Neutrophil (primary cell): ENCODE measurements at regions not wholly inside any gene's neighbourhood (a gene's known extent, or its start where the extent isn't known, plus 50 kb on each side); places are given as distances from the start of the nearest gene placed in this dataset.

Experiments used
- H3K27ac ChIP-seq: fragments of 200-600 bp; sonication (generic); 2 replicates; pipeline ENCODE4 v1.5.1; 2016; ENCODE audit warnings: mild to moderate bottlenecking, moderate library complexity
- H3K27me3 ChIP-seq: fragments of 200-600 bp; sonication (generic); 2 replicates; pipeline ENCODE4 v1.6.0; 2016; ENCODE audit warnings: mild to moderate bottlenecking
- H3K36me3 ChIP-seq: fragments of 200-600 bp; sonication (generic); 2 replicates; pipeline ENCODE4 v1.5.1; 2017
- H3K4me1 ChIP-seq, 2 experiments: fragments of 200-600 bp in 1 of 2; sonication (generic) in 1 of 2; 1 replicate in 1 of 2; 2 replicates in 1 of 2; pipeline versions ENCODE4 v1.5.1 to v1.6.1; 2013 to 2016; ENCODE audit warnings: low read depth in 1 of 2, low read length in 1 of 2, mild to moderate bottlenecking in 1 of 2, moderate library complexity in 1 of 2; ENCODE audit not compliant: control insufficient read depth in 1 of 2, insufficient read depth in 1 of 2
- H3K4me3 ChIP-seq, 2 experiments: fragments of 200-600 bp in 1 of 2; sonication (generic) in 1 of 2; 1 replicate in 1 of 2; 2 replicates in 1 of 2; pipeline ENCODE4 v1.5.1; 2013 to 2016; ENCODE audit warnings: low read depth in 1 of 2, low read length in 1 of 2, mild to moderate bottlenecking in 1 of 2, moderate library complexity in 1 of 2
- H3K9me3 ChIP-seq: fragments of 200-600 bp; sonication (generic); 2 replicates; pipeline ENCODE4 v1.5.1; 2016
- TF ChIP-seq, protein P1 (sequence below): fragments of 200-600 bp; sonication (generic); IDR thresholded peaks from 2 replicates; pipeline ENCODE4 v1.5.1; 2016; ENCODE audit warnings: antibody characterized with exemption

DNA sequence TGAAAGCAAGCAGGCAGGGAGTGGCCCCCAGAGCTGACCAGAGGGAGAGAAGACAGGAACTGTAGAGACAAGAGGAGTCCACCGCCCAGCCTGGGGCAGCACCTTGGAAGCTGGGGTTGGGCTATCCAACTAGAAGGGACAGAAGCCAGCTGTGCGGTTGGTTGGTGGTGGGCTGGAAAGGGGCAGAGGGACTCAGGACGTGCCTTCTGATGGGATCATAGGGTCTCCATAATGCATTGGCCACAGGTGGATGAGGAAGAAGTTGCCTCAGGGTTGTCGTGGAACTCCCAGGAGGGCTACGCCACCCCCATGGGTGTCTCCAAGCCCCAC, 114.0 kb upstream of the RET start:
- TF ChIP-seq, protein P1, sequence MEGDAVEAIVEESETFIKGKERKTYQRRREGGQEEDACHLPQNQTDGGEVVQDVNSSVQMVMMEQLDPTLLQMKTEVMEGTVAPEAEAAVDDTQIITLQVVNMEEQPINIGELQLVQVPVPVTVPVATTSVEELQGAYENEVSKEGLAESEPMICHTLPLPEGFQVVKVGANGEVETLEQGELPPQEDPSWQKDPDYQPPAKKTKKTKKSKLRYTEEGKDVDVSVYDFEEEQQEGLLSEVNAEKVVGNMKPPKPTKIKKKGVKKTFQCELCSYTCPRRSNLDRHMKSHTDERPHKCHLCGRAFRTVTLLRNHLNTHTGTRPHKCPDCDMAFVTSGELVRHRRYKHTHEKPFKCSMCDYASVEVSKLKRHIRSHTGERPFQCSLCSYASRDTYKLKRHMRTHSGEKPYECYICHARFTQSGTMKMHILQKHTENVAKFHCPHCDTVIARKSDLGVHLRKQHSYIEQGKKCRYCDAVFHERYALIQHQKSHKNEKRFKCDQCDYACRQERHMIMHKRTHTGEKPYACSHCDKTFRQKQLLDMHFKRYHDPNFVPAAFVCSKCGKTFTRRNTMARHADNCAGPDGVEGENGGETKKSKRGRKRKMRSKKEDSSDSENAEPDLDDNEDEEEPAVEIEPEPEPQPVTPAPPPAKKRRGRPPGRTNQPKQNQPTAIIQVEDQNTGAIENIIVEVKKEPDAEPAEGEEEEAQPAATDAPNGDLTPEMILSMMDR: no peak
- Histone ChIP-seq H3K4me1 (peaks cover 22 to 24% of the 10 kb centered on the region in 2 experiments), H3K9me3 (no peaks in the 10 kb centered on the region), H3K27ac (no peak overlapping the region), H3K4me3 (no peak overlapping the region), H3K36me3 (no peaks in the 10 kb centered on the region), H3K27me3 (no peaks in the 10 kb centered on the region)

DNA sequence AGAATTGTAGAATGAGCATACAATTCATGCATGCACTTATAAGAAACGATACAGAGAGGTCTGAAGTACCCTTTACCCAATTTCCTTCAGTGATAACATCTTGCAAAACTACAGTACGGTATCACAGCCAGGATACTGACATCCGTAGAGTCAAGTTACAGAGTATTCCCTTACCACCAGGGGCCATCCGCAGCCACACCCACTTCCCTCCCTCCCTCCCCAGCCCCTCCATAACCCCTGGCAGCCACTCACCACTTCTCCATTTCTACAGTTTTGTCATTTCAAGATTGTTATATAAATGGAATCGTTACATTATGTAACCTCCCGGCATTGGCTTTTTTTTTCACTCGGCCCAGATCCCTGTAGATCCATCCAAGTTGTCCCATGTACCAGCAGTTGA, 113.6 kb upstream of the RET start:
- Histone ChIP-seq H3K4me1 (peaks cover 22 to 24% of the 10 kb centered on the region in 2 experiments), H3K27ac (no peak overlapping the region), H3K4me3 (no peak overlapping the region), H3K27me3 (no peaks in the 10 kb centered on the region), H3K36me3 (no peaks in the 10 kb centered on the region), H3K9me3 (no peaks in the 10 kb centered on the region)
- TF ChIP-seq, protein P1: no peak

DNA sequence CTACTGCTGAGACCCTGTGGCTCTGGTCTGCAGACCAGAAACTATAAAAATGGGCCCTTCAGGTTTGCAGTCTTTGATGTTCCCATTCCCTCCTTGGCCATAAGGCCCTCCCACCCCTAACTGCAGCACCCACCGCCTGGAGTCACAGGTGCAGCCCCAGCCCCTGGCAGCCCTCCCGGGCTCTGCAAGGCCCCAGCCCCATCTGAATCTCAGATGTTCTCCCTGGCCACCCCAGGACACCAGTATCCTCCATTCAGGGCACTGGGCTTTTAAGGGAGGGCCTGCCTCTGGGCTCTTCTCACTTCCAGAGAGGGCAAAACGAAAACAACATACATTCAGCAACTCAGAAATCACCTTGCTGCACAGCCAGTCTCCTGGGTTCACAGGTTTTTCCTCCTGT, 107.7 kb upstream of the RET start:
- Histone ChIP-seq H3K36me3 (no peaks in the 10 kb centered on the region), H3K27ac (no peak overlapping the region), H3K4me3 (no peak overlapping the region), H3K9me3 (no peaks in the 10 kb centered on the region), H3K4me1 (peaks cover 35 to 39% of the 10 kb centered on the region in 2 experiments), H3K27me3 (no peaks in the 10 kb centered on the region)
- TF ChIP-seq, protein P1: no peak

DNA sequence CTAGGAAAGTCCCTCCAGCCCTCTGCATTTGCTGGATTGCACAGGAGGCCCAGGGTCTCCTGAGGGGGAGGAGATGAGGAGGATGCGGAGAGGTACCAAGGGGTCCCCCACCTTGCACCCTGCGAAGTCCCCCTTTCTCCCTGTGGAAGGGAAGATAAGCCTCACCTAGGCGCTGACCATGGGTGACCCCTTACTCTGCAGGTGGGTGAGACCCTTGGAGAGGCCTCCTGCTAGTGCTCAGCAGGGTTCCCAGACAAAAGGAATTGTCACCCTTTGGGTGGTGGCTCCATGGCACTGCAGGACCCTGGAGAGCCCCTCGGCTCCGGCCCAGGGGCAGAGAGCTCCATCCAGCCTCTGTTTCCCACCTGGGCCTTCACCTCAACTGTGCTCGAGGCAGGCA, 107.0 kb upstream of the RET start:
- H3K27ac ChIP-seq: no peak overlapping the region
- no peaks in the 10 kb centered on the region for H3K36me3 ChIP-seq
- no peak overlapping the region for H3K4me3 ChIP-seq
- peaks cover 43 to 44% of the 10 kb centered on the region in 2 experiments for H3K4me1 ChIP-seq
- no peaks in the 10 kb centered on the region for H3K27me3 ChIP-seq
- H3K9me3 ChIP-seq: no peaks in the 10 kb centered on the region
- TF ChIP-seq, protein P1: no peak

DNA sequence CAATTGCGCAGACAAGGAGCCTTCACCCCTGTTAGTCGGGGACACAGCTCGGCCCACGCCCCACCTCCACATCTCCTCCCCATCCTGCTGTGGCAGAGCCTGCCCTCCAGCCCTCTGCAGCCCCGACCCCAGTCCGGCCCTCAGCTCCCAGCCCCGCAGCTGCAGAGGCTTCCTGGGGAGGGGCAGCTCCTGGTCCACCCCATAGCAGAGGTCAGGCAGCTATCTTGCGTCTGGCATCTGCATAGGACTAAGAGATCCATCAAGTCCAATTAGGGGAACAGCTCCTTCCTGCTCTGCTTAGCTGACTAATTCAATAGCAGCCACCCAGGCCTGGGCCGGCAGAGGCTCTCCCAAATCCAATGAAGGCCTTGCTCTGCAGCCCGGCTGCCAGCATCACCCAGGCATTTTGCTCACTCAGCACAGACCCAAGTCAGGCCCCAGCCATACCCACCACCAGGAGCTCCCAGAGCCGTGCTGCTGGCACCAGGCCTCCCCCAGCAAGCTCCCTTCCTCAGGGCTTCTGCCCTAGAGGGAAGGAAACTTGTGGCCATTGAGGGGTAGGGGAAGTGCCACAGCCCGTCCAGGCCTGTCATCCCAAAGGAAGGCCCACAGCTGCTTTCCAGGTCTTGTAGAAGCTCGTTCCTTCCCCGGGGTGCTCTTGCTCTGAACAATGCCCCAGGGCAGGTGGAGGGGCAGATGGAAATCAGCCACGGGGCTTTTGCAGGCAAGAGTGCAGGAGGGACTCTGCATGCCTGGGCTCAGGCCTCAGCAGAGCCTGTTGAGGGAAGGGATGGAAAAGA, 106.2 kb upstream of the RET start:
- no peak overlapping the region for H3K4me3 ChIP-seq
- H3K27ac ChIP-seq: no peak overlapping the region
- H3K9me3 ChIP-seq: no peaks in the 10 kb centered on the region
- TF ChIP-seq, protein P1: no peak
- H3K36me3 ChIP-seq: no peaks in the 10 kb centered on the region
- no peaks in the 10 kb centered on the region for H3K27me3 ChIP-seq
- peaks cover 49 to 50% of the 10 kb centered on the region in 2 experiments for H3K4me1 ChIP-seq
